ENCODE measurements at regions not wholly inside any gene's neighbourhood (a gene's known extent, or its start where the extent isn't known, plus 50 kb on each side); places are given as distances from the start of the nearest gene placed in this dataset.
"Not testable (repeated sequence)": the region's sequence is repeated elsewhere in the genome, so short reads cannot be mapped to it uniquely, and the experiment has no call there.

DNA sequence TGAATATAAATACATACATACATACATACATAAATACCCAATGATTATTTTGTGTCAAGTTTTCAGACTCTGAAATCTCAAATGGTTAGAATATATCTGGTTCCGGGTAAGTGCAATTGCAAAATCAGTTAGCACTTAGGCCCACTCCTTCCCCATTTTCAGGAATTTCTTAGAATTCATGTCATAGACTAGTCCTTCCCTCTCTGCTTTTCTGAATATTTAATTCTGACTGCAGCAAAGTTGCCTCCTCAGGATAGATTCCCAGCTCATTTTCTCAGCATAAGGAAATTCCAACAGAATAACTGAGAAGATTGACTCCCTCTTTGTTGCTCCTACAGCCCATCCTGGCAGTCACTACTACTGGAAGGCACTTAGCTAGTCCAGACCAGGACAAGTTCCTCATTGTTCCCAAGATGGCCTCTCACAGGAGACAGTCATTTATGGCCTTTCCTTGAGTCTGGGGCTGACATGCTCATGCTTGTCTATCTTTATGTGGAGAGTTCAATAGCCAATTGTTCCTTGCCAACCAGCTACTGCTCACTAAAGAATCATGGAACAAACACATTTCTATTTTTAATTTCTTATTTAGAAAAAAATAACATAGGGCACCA, 142.9 kb upstream of the ITGB1 start:
- DNase-seq: no peak

DNA sequence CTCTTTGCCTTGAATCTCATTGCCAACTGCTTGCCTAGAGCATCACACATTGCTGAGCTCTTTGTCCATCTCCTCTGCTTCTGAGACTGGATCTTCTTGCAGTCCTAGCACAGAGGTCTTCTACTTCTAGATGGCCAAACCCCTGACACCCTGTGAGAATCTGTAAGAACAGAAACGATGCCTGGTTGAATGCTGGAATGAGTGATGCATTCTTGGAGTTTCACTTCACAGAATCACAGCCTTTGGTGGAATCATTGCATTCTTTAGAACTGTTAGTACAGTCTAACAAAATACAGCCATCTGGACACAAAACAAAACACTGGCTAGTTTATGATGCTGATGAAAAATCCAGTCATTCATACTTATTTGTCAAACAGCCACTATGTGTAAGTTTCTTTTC, 141.7 kb upstream of the ITGB1 start:
- DNase-seq: no peak

DNA sequence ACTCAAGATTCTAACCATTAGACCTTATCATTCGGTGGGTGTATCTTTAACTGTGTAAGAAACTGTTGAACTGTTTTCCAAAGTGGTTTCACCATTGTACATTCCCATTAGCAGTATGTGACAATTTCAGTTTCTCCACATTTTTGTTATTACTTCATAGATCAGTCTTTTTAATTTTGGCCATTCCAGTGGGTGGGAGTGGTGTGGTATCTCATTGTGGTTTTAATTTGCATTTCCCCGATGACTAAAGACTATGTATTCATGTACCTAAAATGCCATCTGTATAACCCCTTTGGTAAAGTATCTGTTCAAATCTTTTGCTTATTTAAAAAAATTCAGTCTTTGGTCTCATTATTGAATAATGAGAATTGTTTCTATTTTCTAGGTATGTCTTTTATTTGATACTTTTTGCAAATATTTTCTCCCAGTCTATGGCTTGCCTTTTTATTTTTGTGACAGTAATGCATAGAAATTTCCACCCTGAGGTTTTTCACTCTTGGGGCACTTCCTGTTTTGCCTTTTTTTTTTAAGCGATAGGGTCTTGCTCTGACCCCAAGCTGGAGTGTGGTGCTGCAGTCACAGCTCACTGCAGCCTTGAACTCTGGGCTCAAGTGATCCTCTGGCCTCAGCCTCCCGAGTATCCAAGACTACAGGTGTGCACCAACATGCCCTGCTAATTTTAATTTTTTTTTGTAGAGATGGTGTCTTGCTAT, 141.1 kb upstream of the ITGB1 start:
- no peak for DNase-seq

DNA sequence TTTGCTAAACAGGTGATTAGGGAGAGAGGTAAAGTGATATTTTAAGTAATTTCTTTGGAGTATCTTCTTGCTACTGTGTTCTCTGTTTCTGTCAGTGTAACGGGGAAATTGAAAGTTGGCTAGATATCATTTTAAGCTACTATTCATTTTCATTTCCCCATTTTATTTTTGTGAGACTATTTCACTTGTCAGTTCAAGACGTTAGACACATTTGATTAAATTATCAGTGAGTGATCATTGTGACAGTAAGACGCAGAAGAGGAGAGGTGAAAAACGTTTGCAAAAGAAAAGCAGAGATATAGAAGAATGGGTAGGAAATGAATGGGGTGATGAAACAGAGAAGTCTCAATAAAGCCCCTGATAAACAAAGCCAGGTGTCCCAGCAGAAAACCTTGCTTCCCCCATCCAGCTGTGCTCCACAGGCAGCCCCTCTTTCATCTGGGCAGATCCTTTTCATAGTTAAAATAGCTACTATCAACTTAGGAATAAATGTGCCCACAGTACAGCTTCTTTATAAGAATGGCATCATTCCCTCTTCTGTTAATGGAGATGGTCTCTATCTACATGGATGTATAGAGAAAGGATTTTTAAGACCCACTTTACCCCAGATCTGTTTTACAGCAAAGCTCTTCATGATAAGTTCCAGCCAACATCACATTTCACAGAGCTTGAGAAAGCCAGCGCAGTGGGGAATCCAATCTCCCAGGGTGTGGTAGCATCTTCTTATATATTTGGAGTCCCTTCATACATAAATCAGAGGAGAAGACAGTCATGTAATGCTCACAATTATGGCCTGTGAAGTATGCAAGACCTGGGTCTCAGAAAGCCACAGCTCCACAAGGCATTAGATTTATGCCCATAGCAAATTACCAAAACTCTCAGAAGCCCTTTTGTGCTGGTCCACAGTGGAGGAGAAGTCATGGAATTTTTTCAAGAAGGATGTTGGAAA, 138.1 kb upstream of the ITGB1 start:
- DNase-seq: no peak

DNA sequence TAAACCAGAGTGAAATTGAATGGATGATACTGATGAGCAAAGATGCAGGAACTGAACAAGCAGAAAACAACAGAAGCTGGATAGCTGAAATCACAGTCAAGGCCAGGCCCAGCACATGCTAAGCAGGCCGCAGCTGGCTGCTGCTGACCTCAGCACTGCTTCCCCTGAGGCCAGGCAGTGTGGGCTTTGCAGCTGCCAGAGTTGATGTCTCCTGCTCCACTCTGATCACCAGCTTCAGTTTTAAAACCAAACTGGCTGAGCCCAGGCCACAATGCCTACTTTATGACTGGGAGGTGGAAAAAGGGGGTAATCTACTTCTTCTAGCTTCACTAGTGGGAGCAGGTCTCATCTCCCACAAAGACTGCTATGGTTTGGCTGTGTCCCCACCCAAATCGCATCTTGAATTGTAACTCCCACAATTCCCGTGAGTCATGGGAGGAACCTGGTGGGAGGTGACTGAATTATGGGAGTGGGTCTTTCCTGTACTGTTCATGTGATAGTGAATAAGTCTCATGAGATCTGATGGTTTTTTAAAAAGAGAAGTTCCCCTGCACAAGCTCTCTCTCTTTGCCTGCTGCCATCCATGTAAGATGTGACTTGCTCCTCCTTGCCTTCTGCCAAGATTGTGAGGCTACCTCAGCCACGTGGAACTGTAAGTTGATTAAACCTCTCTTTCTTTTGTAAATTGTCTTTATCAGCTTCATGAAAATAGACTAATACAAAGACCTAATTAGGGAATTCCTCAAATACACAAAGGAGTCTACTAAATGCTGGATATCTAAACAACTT, 136.4 kb upstream of the ITGB1 start:
- DNase-seq: no peak

DNA sequence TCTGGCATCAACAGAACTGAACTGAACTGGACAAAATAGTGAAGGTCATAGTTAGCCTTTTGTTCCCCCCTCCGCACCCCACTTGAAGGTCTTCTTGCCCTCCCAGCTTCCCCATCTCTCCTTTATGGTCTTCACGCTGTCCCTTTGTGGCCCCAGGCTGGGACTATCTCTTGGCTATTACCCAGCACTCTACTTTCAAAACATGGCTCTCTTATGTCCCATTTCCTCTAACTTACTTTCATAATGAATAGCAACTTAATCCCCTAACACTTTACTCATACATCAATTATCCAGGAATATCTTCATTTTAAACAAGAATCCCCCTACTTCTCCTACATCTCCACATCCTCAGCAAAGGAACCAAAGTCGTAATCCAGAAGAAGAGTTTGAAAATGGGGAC, 135.3 kb upstream of the ITGB1 start:
- DNase-seq: no peak

DNA sequence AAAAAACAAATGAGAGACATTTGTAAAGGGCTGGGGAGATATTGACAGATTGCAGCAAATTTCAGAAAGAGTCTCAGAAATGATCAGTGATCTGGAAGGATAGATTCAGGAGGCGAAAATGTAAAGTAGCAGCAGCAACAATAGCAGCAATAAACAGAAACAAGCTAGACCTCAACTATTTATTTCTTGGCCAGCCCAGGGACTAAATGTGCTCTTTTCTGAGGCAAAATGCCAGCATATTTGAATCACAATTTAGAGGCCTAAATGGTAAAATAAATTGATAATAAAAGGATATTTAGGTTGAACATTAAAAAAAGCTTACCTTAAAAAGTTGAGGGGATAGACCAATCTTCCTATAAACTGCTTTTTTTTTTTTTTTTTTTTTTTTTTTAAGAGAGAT, 134.6 kb upstream of the ITGB1 start:
- DNase-seq: no peak

DNA sequence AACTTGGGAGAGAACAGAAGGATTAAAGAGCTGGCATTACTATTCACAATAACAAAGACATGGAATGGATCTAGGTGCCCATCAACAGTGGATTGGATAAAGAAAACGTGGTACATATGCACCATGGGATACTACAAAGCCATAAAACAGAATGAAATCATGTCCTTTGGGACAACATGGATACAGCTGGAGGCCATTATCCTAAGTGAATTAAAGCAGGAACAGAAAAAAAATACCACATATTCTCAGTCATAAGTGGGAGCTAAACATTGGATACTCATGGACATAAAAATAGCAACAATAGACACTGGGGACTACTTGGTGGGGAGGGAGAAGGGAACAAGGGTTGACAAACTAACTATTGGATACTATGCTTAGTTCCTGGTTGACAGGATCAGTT, 133.2 kb upstream of the ITGB1 start:
- no peak for DNase-seq

DNA sequence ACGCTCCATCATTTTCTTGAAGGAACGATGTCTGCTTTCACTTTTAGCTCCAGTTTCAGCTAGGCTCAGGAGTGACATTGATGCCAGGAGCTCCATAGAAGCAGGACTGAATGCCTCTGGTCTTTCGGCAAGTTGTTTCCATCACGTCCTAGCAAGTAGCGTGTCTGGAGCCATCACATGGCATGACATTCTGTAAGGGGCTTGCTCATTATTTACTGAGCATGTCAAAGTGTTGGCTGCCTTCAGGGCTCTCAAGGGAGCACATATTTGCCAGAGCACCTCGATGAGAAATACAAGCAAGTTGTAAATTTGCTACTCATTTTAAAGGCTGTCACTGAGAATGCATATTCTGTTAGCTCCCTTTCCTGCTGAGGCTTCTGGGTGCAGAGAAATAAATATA, 131.0 kb upstream of the ITGB1 start:
- DNase-seq: no peak

DNA sequence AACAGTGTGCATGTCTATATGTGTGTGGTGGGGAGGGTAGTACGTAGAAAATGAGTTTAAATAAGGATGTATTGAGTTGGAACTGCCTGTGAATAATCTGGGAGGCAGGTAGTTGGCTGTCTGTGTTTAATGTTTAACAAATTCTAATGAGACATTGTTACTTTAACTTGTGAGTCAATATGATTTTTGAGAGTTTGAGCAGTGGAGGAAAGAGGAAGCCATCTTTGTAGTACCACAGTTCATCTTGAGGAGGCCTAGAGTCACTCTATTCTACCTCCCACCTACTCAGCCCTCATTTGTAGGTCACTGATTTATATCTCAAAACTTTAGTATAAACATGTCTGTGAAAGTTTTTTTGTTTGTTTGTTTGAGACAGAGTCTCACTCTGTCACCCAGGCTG, 129.9 kb upstream of the ITGB1 start:
- DNase-seq: no peak

DNA sequence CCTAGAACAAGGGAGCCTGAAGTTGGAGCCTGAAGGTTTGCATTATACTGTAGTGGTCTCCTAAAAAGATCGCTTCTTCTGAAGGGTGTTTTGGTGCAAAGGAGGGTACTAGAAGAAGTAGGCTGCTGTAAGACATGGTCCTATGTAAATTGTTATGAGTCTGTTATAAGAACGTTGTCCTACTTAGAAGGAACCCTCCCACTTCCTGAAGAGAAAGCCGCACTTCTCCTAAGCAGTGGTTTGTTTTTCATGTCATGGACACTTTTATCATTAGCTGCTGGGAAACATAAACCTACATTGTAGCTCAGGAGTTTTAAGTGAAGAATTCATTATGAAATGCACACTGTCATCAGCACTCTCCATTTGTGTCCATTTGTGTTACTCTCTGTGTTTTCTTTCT, 129.1 kb upstream of the ITGB1 start:
- no peak for DNase-seq

DNA sequence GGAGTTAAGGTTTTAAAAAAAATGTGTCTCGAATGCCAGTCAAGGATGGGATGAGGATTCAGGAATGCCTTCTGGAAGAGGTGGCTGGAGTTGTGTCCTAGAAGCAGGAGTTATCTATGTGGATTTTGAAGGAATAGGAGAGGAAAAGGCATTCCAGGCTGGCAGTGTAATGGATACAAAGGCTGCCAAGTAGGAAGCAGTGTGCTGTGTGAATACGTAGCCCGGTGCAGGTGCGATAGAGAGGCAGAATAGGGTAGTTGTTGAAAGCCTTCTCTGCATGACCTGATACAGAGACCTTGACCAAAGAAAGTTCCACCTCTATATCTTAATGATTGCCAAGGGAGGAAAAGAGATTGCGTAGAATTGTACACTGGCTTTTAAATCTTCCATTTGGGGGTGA, 128.1 kb upstream of the ITGB1 start:
- no peak for DNase-seq

DNA sequence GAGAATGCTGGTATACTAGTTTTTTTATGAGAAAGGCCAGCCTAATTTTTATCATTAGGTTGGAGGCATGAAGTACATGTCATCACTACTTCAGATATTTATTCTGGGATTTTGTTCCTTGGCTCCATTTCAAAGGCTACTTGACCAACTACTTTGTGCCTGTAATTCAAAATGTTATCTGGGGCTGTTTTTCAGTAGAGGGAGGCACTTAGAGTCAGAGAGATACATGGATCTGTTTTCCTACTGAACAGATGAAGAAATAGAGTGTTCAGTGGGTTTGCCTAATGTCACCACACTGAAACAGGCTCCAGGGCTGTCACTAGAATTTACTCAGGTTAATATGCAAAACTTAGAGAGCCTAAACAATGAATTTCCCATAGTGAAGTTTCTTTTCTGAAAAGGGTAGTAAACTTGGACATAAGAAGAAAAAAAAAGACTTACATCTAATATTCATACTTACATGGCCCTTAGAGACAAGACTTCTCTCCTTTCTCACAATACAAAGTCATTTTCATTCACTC, 127.3 kb upstream of the ITGB1 start:
- DNase-seq: no peak

DNA sequence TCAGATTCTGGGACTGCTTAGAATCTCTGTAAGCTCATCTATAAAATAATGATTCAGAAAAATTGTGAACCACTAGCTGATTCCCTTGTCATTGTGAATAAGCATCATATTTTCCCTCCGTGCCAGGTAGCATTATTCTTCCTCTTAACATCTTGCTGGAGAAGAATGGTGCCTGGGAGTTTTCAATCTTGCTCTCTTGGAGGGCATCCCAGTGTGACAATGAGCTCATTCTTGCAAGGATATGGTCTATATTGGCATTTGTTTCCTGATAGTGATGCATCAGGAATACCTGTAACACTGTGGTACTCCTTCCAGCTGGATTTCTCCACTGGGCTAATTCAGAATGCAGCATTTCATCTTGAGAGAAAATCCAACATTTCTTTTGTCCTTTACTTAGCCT, 126.4 kb upstream of the ITGB1 start:
- DNase-seq: no peak

DNA sequence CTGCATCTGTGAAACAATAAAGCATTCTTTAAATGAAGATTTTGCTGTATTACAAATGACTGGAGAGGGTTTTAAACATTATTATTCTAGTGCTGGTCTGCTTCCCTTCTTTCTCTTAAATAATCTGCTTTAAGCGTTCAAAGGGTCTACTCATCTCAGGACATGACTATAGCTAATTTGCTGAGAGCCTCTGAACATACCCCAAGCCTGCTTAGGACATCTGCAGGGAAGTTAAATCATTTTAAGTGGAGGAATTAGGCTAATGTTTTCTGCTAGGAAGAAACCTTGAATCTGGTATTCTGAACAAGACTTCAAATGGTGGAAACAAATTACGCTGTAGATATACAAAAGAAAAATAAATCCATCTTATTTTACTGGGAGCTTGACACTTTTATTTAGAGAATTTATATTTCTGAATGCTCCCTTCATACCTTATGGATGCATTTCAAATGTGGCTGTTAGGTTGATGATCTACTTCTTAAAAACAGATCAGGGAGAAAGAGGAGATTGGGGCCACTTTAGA, 124.4 kb upstream of the ITGB1 start:
- no peak for DNase-seq

DNA sequence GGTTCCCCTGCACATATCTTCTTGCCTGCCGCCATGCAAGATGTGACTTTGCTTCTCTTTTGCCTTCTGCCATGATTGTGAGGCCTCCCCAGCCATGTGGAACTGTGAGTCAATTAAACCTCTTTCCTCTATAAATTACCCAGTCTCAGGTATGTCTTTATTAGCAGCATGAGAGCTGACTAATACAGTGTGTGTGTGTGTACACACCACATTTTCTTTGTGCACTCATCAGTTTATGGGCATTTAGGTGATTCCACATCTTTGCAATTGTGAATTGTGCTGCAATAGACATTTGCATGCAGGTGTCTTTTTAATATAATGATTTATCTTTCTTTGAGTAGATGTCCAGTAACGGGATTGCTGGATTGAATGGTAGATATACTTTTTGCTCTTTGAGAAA, 122.4 kb upstream of the ITGB1 start:
- not testable (repeated sequence) for DNase-seq

DNA sequence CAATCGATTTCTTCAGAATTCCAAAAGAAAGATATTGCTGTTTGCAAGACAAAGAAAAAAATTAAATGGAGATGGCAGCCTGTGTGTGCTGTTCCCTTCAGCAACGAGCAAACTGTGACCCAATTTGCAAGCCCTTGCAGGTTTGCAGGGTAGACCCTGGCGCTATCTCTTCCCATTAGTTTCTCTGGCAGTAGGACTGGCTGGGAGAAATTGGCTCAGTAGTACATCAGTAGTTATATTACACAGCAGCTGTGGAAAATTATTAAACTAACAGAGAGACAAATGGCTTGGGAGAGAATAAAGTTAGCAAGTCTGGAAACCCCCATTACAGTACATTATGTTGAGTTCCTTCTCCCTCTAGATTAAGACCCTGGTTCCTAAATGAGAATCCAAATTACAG, 116.4 kb upstream of the ITGB1 start:
- no peak for DNase-seq

DNA sequence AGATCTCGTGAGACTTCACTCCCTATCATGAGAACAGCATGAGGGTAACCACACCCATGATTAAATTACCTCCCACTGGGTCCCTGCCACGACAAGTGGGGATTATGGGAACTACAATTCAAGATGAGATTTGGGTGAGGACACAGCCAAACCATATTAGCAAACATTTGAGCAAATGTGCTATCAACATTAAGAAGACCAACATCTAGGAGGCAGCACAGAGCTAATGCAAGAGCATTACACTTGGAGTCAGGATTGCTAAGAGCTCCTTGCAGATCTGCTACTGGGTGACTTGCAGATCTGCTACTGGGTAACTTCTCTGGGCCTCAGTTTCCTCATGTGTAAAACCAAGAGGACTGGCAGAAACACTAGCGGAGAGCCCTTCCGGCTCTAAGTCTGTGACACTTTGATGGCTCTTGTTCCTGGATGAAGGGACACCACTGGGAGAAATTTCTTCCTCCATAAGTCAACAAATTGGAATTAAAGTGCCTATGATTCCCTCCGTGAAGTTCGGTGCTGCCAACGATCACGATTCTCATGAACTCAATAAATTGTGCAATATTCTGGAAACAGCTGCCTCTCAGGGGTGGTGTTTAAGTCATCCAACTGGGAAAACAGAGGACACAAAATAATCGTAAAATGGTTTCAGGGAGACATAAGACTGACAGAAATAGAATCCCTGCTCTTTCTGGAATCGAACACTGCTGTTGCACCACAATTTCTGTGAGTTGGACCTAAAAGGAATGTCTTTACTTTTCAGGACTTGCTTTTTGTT, 115.8 kb upstream of the ITGB1 start:
- no peak for DNase-seq

DNA sequence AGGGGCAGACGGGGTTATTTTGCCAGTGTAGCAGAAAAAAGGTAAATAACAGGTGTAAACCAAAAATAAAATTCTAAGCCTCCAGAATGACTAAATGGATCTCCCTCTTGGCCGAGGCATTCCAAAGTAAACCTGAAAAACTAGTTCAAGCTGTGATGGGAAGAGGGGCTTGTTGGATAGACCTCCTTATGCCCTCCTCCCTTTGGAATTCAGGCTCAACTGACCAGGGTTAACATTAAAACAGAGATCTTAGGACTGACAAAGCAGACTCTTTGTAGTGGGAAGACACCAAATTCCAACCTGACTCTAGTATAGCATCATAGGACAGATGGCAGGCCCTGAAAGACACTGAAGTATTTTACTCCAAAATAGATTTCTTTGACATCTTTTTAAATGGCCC, 113.8 kb upstream of the ITGB1 start:
- no peak for DNase-seq

DNA sequence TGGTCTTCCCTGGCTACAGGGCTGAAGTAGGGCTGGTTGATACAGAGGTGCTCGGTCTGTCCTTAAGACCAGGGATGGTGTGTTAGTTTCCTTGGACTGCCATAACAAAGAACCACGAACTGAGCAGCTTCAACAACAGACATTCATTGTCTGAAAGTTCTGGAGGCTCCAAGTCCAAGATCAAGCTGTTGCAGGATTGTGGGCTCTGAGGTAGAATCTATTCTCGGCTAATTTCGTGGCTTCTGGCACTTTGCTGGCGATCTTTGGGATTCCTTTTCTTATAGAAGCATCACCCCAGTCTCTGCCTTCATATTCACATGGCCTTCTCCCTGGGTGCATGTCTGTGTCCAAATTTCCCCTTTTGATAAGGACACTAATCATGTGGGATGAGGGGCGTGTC, 112.1 kb upstream of the ITGB1 start:
- DNase-seq: no peak

DNA sequence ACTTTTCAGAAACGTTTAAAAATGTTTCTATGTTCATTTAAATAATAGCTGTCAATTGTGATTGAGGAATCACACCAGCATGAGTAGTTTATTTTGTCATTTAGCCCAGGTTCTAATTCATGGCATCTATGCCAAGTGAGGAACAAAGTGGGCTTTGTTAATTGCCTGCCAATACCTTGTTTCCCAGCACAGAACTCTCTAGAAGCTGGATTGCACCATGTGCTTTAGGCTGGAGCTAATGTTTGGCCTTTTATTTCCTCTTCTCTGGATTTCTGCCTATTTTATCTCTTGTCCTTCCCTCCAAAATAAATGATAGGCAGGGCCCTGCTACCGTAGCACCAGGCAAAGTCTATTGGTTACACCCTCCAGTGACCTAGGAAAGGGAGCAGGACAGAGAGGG, 109.9 kb upstream of the ITGB1 start:
- DNase-seq: no peak

DNA sequence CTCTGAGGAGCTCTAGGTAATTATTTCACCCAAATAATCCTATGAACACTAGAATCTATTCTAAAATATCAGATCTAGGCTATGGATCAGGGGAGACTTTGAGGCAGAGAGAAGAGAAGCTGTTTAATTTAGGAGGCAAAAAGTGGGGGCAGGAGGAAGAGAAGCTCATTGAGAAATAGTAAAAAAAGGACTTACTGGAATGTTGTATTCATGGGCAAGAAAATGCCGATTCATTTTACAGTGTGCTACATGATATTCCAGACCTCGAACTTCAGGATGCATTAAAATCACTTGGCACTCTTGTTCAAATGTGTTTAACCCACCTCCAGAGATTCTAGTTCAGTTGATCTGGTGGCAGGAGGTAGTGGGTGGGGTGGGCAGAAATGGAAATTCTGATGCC, 109.5 kb upstream of the ITGB1 start:
- no peak for DNase-seq

All from NCI-H1105 treated with DMSO at 0.1 percent for 48 hours (cell line).